Fibroblast of lung (primary cell): ENCODE measurements at regions not wholly inside any gene's neighbourhood (a gene's known extent, or its start where the extent isn't known, plus 50 kb on each side); places are given as distances from the start of the nearest gene placed in this dataset.
"Not testable (repeated sequence)": the region's sequence is repeated elsewhere in the genome, so short reads cannot be mapped to it uniquely, and the experiment has no call there.

Experiments
- EZH2 ChIP-seq: IDR thresholded peaks from 2 replicates; pipeline ENCODE4 v1.5.1; 2012; ENCODE audit warnings: low read length, control low read depth, mild to moderate bottlenecking; ENCODE audit errors: missing control alignments
- TF ChIP-seq, protein P1 (sequence below), 2 donors: IDR thresholded peaks in 1 of 2; conservative IDR thresholded peaks in 1 of 2; 1 replicate in 1 of 2; 2 replicates in 1 of 2; pipeline ENCODE4 v1.5.1; 2011 to 2012; ENCODE audit warnings: low read length in 2 of 2, control low read depth in 1 of 2, inconsistent platforms in 1 of 2, low read depth in 1 of 2, mild to moderate bottlenecking in 1 of 2

GRCh38 chrY:7484455-7485285 is 573.1 kb upstream of the AMELY start:
- TF ChIP-seq, protein P1, sequence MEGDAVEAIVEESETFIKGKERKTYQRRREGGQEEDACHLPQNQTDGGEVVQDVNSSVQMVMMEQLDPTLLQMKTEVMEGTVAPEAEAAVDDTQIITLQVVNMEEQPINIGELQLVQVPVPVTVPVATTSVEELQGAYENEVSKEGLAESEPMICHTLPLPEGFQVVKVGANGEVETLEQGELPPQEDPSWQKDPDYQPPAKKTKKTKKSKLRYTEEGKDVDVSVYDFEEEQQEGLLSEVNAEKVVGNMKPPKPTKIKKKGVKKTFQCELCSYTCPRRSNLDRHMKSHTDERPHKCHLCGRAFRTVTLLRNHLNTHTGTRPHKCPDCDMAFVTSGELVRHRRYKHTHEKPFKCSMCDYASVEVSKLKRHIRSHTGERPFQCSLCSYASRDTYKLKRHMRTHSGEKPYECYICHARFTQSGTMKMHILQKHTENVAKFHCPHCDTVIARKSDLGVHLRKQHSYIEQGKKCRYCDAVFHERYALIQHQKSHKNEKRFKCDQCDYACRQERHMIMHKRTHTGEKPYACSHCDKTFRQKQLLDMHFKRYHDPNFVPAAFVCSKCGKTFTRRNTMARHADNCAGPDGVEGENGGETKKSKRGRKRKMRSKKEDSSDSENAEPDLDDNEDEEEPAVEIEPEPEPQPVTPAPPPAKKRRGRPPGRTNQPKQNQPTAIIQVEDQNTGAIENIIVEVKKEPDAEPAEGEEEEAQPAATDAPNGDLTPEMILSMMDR (conservative IDR thresholded peaks at IDR 0.05 in 1 of 2, IDR thresholded peaks at IDR 0.05 in 1 of 2; ENCODE audit: low read depth in 1 of 2, low read length in 2 of 2) = not testable (repeated sequence)
- TF ChIP-seq EZH2 = not testable (repeated sequence)
